Ishikawa (cell line): ENCODE measurements at regions not wholly inside any gene's neighbourhood (a gene's known extent, or its start where the extent isn't known, plus 50 kb on each side); places are given as distances from the start of the nearest gene placed in this dataset.

Experiments
- CEBPB ChIP-seq: IDR thresholded peaks from 2 replicates; pipeline ENCODE4 v1.6.1; 2012
- CREB1 ChIP-seq: IDR thresholded peaks from 2 replicates; pipeline ENCODE4 v1.6.1; 2012; ENCODE audit warnings: low read depth
- EGR1 ChIP-seq: IDR thresholded peaks from 2 replicates; pipeline ENCODE4 v1.6.1; 2012
- EP300 ChIP-seq: IDR thresholded peaks from 2 replicates; pipeline ENCODE4 v1.6.1; 2012; ENCODE audit warnings: borderline replicate concordance
- FOXM1 ChIP-seq: IDR thresholded peaks from 2 replicates; pipeline ENCODE4 v1.6.1; 2012; ENCODE audit warnings: low read depth, borderline replicate concordance
- MAX ChIP-seq: IDR thresholded peaks from 2 replicates; pipeline ENCODE4 v1.6.1; 2012
- NFIC ChIP-seq: IDR thresholded peaks from 2 replicates; pipeline ENCODE4 v1.6.1; 2012
- RAD21 ChIP-seq: IDR thresholded peaks from 2 replicates; pipeline ENCODE4 v1.6.1; 2012; ENCODE audit warnings: low read depth
- REST ChIP-seq: IDR thresholded peaks from 2 replicates; pipeline ENCODE4 v1.6.1; 2012; ENCODE audit warnings: low read depth, mild to moderate bottlenecking
- TAF1 ChIP-seq: IDR thresholded peaks from 2 replicates; pipeline ENCODE4 v1.6.1; 2012; ENCODE audit warnings: low read depth, mild to moderate bottlenecking
- TCF12 ChIP-seq: IDR thresholded peaks from 2 replicates; pipeline ENCODE4 v1.6.1; 2012; ENCODE audit warnings: low read depth
- TEAD4 ChIP-seq: IDR thresholded peaks from 2 replicates; pipeline ENCODE4 v1.6.1; 2012
- YY1 ChIP-seq: IDR thresholded peaks from 2 replicates; pipeline ENCODE4 v1.6.1; 2012; ENCODE audit warnings: low read depth
- ZBTB7A ChIP-seq: IDR thresholded peaks from 2 replicates; pipeline ENCODE4 v1.6.1; 2012; ENCODE audit warnings: low read depth
- TF ChIP-seq, protein P1 (sequence below): IDR thresholded peaks from 2 replicates; pipeline ENCODE4 v1.6.1; 2012

GRCh38 chr18:34048423-34048822, 176.3 kb downstream of the NOL4 start:
- TF ChIP-seq REST (no peak), EP300 (no peak), EGR1 (no peak), TCF12 (no peak), YY1 (no peak), ZBTB7A (no peak)

GRCh38 chr18:34042423-34043146, 182.1 kb downstream of the NOL4 start:
- TF ChIP-seq ZBTB7A: no peak
- TF ChIP-seq YY1: no peak
- TF ChIP-seq MAX: no peak
- TF ChIP-seq CEBPB: no peak
- no peak for TF ChIP-seq TEAD4

DNA sequence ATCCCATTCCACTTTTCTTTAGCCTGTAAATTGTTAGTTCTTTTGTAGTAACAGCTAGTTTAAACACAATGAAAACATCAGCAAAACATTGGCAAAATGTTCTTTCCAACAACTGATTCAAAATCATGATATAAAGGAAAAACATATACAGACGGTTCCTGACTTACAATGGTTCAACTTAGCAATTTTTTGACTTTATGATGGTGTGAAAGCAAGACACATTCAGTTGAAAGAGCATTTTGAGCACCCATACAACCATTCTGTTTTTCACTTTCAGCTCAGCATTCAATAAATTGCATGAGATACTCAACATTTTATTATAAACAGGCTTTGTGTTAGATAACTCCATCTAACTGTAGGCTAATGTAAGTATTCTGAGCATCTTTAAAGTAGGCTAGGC, 185.1 kb downstream of the NOL4 start:
- no peak for TF ChIP-seq YY1
- TF ChIP-seq CREB1: no peak
- no peak for TF ChIP-seq RAD21
- no peak for TF ChIP-seq NFIC
- TF ChIP-seq TAF1: no peak
- TF ChIP-seq TEAD4: no peak
- no peak for TF ChIP-seq ZBTB7A
- no peak for TF ChIP-seq REST
- TF ChIP-seq EP300: no peak
- TF ChIP-seq MAX: no peak
- TF ChIP-seq, protein P1, sequence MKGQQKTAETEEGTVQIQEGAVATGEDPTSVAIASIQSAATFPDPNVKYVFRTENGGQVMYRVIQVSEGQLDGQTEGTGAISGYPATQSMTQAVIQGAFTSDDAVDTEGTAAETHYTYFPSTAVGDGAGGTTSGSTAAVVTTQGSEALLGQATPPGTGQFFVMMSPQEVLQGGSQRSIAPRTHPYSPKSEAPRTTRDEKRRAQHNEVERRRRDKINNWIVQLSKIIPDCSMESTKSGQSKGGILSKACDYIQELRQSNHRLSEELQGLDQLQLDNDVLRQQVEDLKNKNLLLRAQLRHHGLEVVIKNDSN: no peak
- no peak for TF ChIP-seq TCF12
- TF ChIP-seq CEBPB: no peak

- TF ChIP-seq MAX: no peak
- TF ChIP-seq, protein P1: no peak
- TF ChIP-seq FOXM1: no peak
- TF ChIP-seq RAD21: no peak
These were observed 185.5 kb downstream of the NOL4 start for GRCh38 chr18:34039201-34039600.

GRCh38 chr18:34038086-34038485, 186.6 kb downstream of the NOL4 start:
- no peak for TF ChIP-seq YY1
- no peak for TF ChIP-seq RAD21

DNA sequence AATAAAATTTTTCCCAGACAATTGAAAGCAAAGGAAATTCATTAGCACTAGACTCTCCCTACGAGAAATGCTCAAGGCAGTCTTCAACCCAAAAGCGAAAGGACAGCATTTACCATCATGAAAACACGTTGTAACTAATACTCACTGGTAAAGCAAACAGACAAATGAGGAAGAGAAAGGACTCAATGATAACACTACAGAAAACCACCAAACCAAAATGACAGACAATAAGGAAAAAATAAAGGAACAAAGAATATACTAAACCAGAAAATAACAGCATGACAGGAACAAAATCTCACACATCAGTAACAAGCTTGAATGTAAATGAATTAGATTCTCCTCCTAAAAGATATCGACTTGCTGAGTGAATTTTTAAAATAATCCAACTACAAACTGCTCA, 190.7 kb downstream of the NOL4 start:
- TF ChIP-seq RAD21 (no peak), FOXM1 (no peak), EP300 (no peak), YY1 (no peak), REST (no peak), ZBTB7A (no peak), TCF12 (no peak), MAX (no peak), CREB1 (no peak), TEAD4 (no peak), EGR1 (no peak), CEBPB (no peak), NFIC (no peak), TAF1 (no peak)
- TF ChIP-seq, protein P1: no peak
